Caco-2 (cell line): ENCODE measurements at regions not wholly inside any gene's neighbourhood (a gene's known extent, or its start where the extent isn't known, plus 50 kb on each side); places are given as distances from the start of the nearest gene placed in this dataset.
"Not testable (repeated sequence)": the region's sequence is repeated elsewhere in the genome, so short reads cannot be mapped to it uniquely, and the experiment has no call there.

Experiments
- BruUV-seq: library from RNA; stranded (reverse); fragments of 400-500 nt; replicated peaks from 2 replicates; lab custom pipeline; 2021; lab: Mats Ljungman, UMichigan
- CTCF ChIA-PET: fragments of 300-600 bp; sonication (Branson Sonifier 250); formaldehyde crosslinking; loops from one replicate; lab custom pipeline; 2022; ENCODE audit warnings: antibody characterized with exemption; lab: Charles Lee
- POLR2A ChIA-PET: fragments of 300-600 bp; sonication (Branson Sonifier 250); formaldehyde crosslinking; loops from one replicate; lab custom pipeline; 2022; ENCODE audit warnings: antibody characterized with exemption; lab: Charles Lee
- DNase-seq, 2 experiments: peaks; one replicate each; pipeline versions ENCODE4 v3.0.0 to v3.0.0-alpha.2; 2020 to 2022
- H3K27me3 ChIP-seq: replicated peaks from 2 replicates; pipeline ENCODE4 v1.6.0; 2011; ENCODE audit warnings: low read length; ENCODE audit not compliant: control insufficient read depth, insufficient read depth
- H3K36me3 ChIP-seq: 2 replicates; pipeline ENCODE4 v1.5.1; 2011; ENCODE audit warnings: low read length; ENCODE audit not compliant: control insufficient read depth, insufficient read depth
- H3K4me1 ChIP-seq: fragments of 250-450 bp; sonication (Bioruptor Pico); 2 replicates; pipeline ENCODE4 v1.5.1; 2020; ENCODE audit warnings: mild to moderate bottlenecking
- H3K4me3 ChIP-seq: 2 replicates; pipeline ENCODE4 v1.5.1; 2011; ENCODE audit warnings: low read depth, mild to moderate bottlenecking, control low read depth, low read length
- H3K9me3 ChIP-seq: fragments of 250-450 bp; sonication (Bioruptor Pico); 2 replicates; pipeline ENCODE4 v1.5.1; 2020; ENCODE audit warnings: mild to moderate bottlenecking, moderate library complexity
- H3K27ac Mint-ChIP-seq: one replicate; pipeline ENCODE4 v1.8.0; 2022; ENCODE audit warnings: mixed read lengths; ENCODE audit not compliant: unreplicated experiment
- H3K27me3 Mint-ChIP-seq: one replicate; pipeline ENCODE4 v1.8.0; 2022; ENCODE audit warnings: mixed read lengths; ENCODE audit not compliant: insufficient read depth, unreplicated experiment
- H3K36me3 Mint-ChIP-seq: one replicate; pipeline ENCODE4 v1.8.0; 2022; ENCODE audit warnings: mild to moderate bottlenecking, mixed read lengths; ENCODE audit not compliant: insufficient read depth, unreplicated experiment
- H3K4me1 Mint-ChIP-seq: one replicate; pipeline ENCODE4 v1.8.0; 2022; ENCODE audit warnings: low read depth, mixed read lengths; ENCODE audit not compliant: unreplicated experiment
- H3K4me3 Mint-ChIP-seq: one replicate; pipeline ENCODE4 v1.8.0; 2022; ENCODE audit warnings: mild to moderate bottlenecking, moderate library complexity, mixed read lengths; ENCODE audit not compliant: unreplicated experiment
- H3K9me3 Mint-ChIP-seq: one replicate; pipeline ENCODE4 v1.8.0; 2022; ENCODE audit warnings: mixed read lengths; ENCODE audit not compliant: unreplicated experiment
- CTCF ChIP-seq, 2 experiments: fragments of 200-600 bp in 1 of 2; IDR thresholded peaks; 1 replicate in 1 of 2; 2 replicates in 1 of 2; pipeline versions ENCODE4 v1.5.1 to v1.8.0; 2011 to 2022; ENCODE audit warnings: antibody characterized with exemption in 1 of 2, control low read depth in 1 of 2, inconsistent platforms in 1 of 2, low read depth in 1 of 2, low read length in 1 of 2, mild to moderate bottlenecking in 1 of 2, moderate library complexity in 1 of 2; ENCODE audit not compliant: insufficient read depth in 1 of 2, severe bottlenecking in 1 of 2, unreplicated experiment in 1 of 2
- intact Hi-C: fragments of 100-400 bp; cut with micrococcal nuclease; formaldehyde crosslinking; loops from one replicate; pipeline ENCODE4 v1.10.0; 2022; ENCODE audit not compliant: unreplicated experiment

GRCh38 chr2:64923385-64923710 is 65.9 kb upstream of the SLC1A4 start:
- POLR2A ChIA-PET = no interaction called here
- DNase-seq = no peak
- no TSS peak for BruUV-seq
- CTCF ChIA-PET = interaction anchor here (0.6 kb wide), 2 partner anchors 10 to 493 kb away, joined by 3 read pairs; no protein-coding TSS in a partner anchor
- H3K27me3 ChIP-seq = no peaks in the 10 kb centered on the region
- Mint-ChIP-seq H3K4me3 (no peak overlapping the region), H3K36me3 (no peaks in the 10 kb centered on the region), H3K4me1 (no peaks in the 10 kb centered on the region), H3K9me3 (peaks cover 11% of the 10 kb centered on the region), H3K27me3 (no peaks in the 10 kb centered on the region), H3K27ac (no peak overlapping the region)
- H3K4me1 ChIP-seq = no peaks in the 10 kb centered on the region
- H3K9me3 ChIP-seq = peaks cover 8% of the 10 kb centered on the region; the same call in 1 of the 2 replicates
- intact Hi-C loops = no loop called here
- H3K4me3 ChIP-seq = no peak overlapping the region
- no peak for TF ChIP-seq CTCF (IDR thresholded peaks at IDR 0.05; ENCODE audit: insufficient read depth in 1 of 2, low read depth in 1 of 2, low read length in 1 of 2, severe bottlenecking in 1 of 2, unreplicated experiment in 1 of 2)
- H3K36me3 ChIP-seq = no peaks in the 10 kb centered on the region

GRCh38 chr2:64924170-64924934 is 64.8 kb upstream of the SLC1A4 start:
- H3K4me1 Mint-ChIP-seq = no peaks in the 10 kb centered on the region

DNA sequence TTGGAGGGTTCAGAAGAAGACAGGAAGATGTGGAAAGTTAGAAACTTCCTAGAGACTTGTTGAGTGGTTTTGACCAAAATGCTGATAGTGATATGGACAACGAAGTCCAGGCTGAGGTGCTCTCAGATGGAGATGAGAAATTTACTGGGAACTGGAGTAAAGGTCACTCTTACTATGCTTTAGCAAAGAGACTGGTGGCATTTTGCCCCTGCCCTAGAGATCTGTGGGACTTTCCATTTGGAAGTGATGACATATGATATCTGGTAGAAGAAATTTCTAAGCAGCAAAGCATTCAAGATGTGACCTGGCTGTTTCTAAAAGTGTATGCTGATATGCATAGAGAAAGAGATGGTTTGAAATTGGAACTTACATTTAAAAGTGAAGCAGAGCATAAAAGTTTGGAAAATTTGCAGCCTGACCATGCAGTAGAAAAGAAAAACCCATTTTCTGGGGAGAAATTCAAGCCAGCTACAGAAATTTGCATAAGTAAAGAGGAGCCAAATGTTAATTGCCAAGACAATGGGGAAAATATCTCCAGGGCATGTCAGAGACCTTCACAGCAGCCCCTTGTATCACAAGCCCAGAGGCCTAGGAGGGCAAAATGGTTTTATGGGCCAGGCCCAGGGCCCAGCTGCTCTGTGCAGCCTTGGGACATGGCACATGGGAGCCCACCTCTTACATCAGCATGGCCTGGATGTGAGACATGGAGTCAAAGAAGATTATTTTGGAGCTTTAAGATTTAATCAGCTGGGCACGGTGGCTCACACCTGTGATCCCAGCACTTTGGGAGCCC is 63.1 kb upstream of the SLC1A4 start:
- H3K27me3 ChIP-seq, DNase-seq, H3K4me1 Mint-ChIP-seq, POLR2A ChIA-PET, H3K36me3 Mint-ChIP-seq, intact Hi-C loops, H3K4me1 ChIP-seq, CTCF ChIA-PET, H3K27ac Mint-ChIP-seq, H3K36me3 ChIP-seq, H3K4me3 ChIP-seq, BruUV-seq, H3K27me3 Mint-ChIP-seq, H3K4me3 Mint-ChIP-seq, H3K9me3 ChIP-seq: not testable (repeated sequence)
- peaks cover 11% of the 10 kb centered on the region for H3K9me3 Mint-ChIP-seq

More at GRCh38 chr2:64924170-64924934, 64.8 kb upstream of the SLC1A4 start:
- no peak for DNase-seq
- Histone ChIP-seq H3K27me3 (no peaks in the 10 kb centered on the region), H3K36me3 (no peaks in the 10 kb centered on the region), H3K9me3 (peaks cover 8% of the 10 kb centered on the region; the same call in 1 of the 2 replicates), H3K4me3 (no peak overlapping the region), H3K4me1 (no peaks in the 10 kb centered on the region)
- ChIA-PET CTCF (interaction anchor here (0.5 kb wide), 1 partner anchor 109 kb away, joined by 4 read pairs; no protein-coding TSS in a partner anchor), POLR2A (no interaction called here)
- Mint-ChIP-seq H3K36me3 (no peaks in the 10 kb centered on the region), H3K9me3 (peaks cover 11% of the 10 kb centered on the region), H3K4me3 (no peak overlapping the region), H3K27me3 (no peaks in the 10 kb centered on the region), H3K27ac (no peak overlapping the region)
- TF ChIP-seq CTCF (IDR thresholded peaks at IDR 0.05; ENCODE audit: insufficient read depth in 1 of 2, low read depth in 1 of 2, low read length in 1 of 2, severe bottlenecking in 1 of 2, unreplicated experiment in 1 of 2) = no peak
- intact Hi-C loops = no loop called here
- no TSS peak for BruUV-seq
